ELF-1 (cell line): ENCODE measurements at regions not wholly inside any gene's neighbourhood (a gene's known extent, or its start where the extent isn't known, plus 50 kb on each side); places are given as distances from the start of the nearest gene placed in this dataset.

Experiments used
- DNase-seq: peaks from one replicate; pipeline ENCODE4 v3.0.0-alpha.2; 2016; ENCODE audit warnings: low read depth, low spot score

- DNase-seq = no peak
Measured at GRCh38 chr2:138853761-138854160, 73.6 kb upstream of the NXPH2 start.

GRCh38 chr2:138853296-138853695, 73.1 kb upstream of the NXPH2 start:
- DNase-seq = no peak

- DNase-seq = no peak
Measured at GRCh38 chr2:138846216-138846821, 66.1 kb upstream of the NXPH2 start.

- no peak for DNase-seq
Measured at GRCh38 chr2:138842341-138842740, 62.2 kb upstream of the NXPH2 start.

- DNase-seq = no peak
Measured at GRCh38 chr2:138841459-138841858, 61.3 kb upstream of the NXPH2 start.

GRCh38 chr2:138838851-138839620, 58.8 kb upstream of the NXPH2 start:
- DNase-seq = no peak

- DNase-seq = no peak
Measured at GRCh38 chr2:138831691-138832090, 51.5 kb upstream of the NXPH2 start.

- no peak for DNase-seq
Measured at GRCh38 chr2:138831154-138831553, 51.0 kb upstream of the NXPH2 start.

- no peak for DNase-seq
Measured at GRCh38 chr2:138830547-138830946, 50.4 kb upstream of the NXPH2 start.
